HG02610 (cell line): ENCODE measurements at regions not wholly inside any gene's neighbourhood (a gene's known extent, or its start where the extent isn't known, plus 50 kb on each side); places are given as distances from the start of the nearest gene placed in this dataset.

Source experiments
- ATAC-seq: cut with Tn5 transposase; IDR thresholded peaks from one replicate; pipeline ENCODE4 v1.9.1; 2021; ENCODE audit warnings: mild to moderate bottlenecking, moderate library complexity; ENCODE audit not compliant: unreplicated experiment

DNA sequence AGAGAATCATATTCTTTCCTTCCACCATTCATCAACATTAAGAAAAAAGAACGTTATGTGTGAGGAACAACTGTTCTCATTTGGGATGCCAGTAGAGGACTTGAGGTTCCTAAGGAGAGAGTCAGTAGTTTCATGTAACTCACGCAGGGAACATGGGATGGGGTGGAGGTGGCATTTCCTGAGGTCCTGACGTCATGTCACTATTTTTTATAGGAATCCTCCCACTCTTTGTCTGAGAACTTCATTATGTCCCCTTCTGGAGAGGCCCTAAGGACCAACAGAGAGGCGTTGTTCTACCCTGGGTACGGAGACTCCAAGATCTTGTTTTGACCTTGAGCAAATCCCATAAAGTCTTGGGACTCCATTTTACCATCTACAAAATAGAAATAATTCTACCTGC lies 211.7 kb upstream of the SOX9 start:
- ATAC-seq = no peak

DNA sequence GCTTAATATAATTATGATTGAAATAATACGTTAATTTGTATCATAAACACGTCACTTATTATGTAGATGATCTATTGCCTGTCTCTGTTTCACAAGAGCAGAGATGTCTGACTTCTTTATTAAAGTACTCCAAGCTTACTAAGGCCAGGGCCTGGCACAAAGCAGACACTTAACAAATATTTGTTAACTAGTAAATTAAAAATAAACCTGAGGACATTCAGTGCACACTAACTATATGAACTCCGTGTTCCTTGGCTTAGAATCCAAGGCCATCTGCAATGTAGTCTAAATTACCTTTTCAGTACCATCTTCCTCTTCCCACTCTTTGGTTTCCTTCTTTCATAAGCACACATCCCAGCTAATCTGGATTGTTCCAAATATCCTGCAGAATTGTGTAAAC lies 210.8 kb upstream of the SOX9 start:
- no peak for ATAC-seq

DNA sequence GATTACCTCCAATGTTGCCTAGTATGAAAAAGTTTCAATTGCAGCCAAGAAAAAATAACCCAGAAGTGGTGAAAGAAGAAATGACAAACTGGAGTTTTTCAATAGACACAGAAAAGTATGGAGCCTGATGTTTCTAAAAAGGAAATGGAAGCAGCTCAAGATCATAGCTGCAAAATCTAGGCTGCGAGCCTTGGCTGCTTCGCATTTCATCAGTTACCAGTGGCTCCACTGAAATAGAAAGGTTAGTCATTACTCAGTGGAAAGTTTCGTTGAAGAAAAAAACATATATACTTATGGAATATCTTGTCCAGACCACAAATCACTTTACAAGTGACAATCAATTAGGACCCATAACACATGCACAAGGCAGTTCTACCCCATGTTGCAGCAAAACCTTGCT lies 206.8 kb upstream of the SOX9 start:
- ATAC-seq = no peak

DNA sequence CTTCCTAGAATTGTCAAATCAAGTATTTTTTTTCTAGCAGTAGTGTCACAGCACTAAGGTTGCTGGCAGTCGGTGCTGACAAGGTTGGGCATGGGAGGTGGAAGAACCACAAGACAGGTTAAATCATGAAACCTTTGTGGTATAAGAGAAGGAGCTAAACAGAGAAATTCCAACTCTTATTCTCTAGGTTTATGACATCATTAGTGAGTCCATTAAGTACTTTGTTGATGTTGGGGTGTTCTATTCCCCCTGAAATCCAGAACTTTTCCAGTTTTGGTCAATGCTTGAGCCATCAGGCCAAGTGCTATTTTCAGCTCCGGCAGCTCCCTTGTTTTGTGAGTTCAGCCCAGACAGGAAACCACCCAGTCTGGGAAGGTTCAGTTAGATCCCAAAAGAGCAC lies 206.0 kb upstream of the SOX9 start:
- ATAC-seq = no peak

GRCh38 chr17:71917715-71918114 lies 203.1 kb upstream of the SOX9 start:
- no peak for ATAC-seq

GRCh38 chr17:71919186-71919585 lies 201.6 kb upstream of the SOX9 start:
- ATAC-seq = no peak

DNA sequence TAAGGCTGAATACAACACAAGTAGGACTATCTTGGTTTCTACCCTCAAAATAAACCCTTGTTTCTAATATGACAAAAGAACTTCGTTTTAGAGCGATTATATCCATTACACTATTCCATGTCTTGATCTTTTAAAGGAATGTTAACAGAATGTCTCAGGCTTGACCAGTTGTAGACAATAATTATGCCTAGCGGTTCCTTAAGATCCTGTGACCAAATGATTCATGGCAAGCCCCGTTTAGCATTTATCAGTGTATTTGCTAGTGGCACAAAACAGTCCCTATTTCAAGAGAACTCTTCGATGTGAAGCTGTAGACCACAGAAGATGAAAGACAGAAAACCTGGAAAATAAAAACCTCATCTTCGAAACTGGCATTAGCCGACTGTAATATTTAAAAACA lies 200.9 kb upstream of the SOX9 start:
- no peak for ATAC-seq

- ATAC-seq = no peak
Measured at GRCh38 chr17:71921796-71922195, 199.0 kb upstream of the SOX9 start.

DNA sequence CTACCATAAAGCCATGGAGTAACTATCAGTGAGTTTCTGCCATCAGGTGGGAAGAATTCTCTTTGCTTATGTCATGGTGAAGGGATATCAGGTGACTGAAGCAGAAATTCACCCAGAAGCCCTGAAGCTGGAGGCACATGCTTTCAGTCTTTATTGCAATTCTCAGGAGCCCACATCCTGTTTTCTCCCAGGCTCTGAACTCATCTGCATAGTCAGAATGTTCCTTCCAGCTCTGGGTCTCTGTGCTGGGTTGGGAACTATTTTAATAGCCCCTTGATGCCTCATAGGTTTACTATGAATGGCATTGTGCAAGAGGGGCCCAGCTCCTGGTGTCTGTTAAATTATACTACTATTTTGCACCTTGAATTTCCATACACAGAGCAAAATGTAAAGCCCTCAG lies 198.4 kb upstream of the SOX9 start:
- ATAC-seq = no peak

GRCh38 chr17:71926746-71927398 lies 193.9 kb upstream of the SOX9 start:
- no peak for ATAC-seq

DNA sequence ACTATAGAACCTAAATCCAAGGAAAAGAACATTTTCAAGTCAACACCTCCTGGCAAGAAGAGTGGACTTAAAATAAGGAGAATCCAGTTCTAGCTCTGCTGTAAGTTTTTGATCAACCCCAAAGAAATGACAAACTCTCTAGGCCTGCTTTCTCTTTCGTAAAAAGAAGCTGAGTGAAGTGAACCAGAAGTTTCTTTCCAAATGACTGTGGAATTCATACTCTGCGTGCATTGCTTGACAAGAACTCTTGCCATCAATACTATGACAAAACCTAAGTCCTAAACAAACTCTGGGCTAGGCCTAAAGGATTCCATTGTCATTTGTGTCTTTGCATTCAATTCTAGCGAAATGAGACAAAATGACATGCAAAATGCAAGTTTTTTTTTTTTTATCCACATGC lies 187.5 kb upstream of the SOX9 start:
- no peak for ATAC-seq

GRCh38 chr17:71934520-71934919 lies 186.3 kb upstream of the SOX9 start:
- ATAC-seq = no peak

- no peak for ATAC-seq
Measured at GRCh38 chr17:71935341-71935740, 185.5 kb upstream of the SOX9 start.

- ATAC-seq = no peak
Measured at GRCh38 chr17:71936977-71937376, 183.8 kb upstream of the SOX9 start.

DNA sequence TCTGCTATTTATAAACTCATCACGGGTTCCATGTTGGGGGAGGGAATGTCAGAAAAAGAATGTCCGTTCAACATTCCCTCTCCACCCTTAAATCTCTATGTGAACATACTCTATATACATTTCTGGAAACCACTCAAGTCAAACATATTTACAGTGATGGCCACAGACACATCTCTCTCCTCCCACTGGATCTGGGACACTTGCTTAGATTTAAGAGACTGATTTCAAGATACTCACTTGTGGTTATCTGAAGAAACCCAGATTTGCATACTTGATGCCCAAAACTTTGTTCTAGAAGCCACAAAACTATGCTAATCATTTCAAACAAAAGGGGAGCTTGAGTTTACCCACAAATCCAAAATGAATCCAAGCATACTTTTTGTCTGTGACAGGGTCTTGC lies 182.9 kb upstream of the SOX9 start:
- ATAC-seq = no peak

GRCh38 chr17:71938340-71939010 lies 182.3 kb upstream of the SOX9 start:
- ATAC-seq = no peak

DNA sequence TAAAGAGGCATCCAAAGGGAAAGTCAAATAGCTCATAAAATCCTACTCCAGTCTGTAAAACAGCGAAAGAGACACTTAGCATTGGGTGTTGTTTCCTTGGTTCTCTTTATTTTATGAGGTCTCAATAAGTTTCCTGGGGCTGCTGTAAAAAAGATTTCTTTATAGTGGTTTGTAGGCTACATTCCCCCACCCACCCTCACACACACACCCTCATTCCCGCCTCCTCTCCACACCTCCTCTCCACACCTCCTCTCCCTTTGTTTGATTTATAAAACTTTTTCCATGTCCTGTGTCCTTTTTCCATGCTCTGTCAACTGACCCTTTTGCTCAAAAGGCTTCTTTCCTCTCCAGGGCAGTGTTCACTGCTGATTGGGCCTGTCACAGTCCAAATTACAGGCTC lies 178.9 kb upstream of the SOX9 start:
- ATAC-seq = no peak

DNA sequence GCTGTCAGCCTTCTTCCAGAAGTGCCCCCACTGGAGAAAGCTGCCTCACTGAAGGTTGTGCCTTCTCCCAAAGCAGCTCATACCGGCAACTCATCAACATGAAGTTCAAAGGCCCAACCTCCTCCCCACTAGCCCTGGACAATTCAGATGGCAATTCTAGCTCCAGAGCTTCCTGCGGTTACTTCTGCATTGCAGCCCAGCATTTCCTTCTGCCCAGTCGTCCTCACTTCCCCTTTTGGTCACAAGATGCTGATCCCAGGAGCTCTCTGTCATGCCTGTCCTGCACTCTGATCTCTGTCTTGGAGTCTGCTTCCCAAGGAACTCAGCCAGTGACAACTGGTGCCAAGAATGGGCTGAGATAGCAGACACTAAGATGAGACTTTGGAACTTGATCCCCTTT lies 178.2 kb upstream of the SOX9 start:
- no peak for ATAC-seq

DNA sequence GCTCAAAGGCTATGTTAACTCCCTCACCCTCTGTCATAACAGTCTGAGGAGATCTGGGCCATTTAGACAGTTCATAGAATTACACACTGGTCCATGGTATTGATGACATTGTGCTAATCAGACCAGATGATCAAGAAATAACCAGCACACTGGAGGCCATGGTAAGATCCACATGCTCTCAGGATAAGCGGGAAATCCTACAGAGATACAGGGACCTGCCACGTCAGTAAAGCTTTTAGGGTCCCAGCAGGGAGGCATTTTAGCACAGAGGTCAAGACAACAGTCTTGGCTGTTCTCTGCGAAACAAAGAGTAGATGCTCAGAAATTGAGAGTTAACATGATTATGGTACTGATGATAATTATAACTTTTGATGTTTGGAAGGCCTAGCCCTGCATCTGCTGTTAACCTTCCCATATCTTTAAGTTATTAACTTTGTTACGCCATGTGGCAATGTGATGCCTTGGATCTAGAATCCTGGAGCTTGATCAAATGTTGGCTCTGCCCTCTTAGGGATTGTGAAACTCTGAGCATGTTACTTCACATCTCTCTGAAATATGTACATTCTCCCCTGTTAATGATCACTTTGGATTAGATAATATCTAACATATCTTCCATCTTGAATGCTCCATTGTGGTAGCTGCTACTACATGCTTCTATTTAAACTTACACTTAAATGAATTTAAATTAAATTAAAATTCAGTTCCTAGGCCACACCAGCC lies 172.0 kb upstream of the SOX9 start:
- no peak for ATAC-seq

DNA sequence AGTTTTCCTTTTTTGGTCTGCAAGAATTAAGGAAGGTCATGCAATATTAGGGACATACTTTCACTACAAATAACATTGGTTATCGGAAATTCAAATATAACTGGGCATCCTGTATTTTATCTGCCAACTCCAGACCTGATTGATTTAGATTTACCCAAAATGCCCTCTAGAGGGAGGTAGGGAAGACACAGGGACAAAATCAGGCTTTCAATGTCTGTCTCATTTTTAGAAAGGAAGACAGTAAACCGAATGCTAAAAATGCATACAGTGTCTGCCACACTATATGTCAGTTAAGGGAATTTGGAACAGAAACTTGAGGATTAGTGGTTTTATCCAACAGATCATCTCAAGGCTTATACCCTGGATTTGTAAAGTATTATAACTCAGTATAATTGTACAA lies 161.7 kb upstream of the SOX9 start:
- ATAC-seq = no peak

- no peak for ATAC-seq
Measured at GRCh38 chr17:71963351-71963750, 157.5 kb upstream of the SOX9 start.

- ATAC-seq = no peak
Measured at GRCh38 chr17:71963791-71964190, 157.0 kb upstream of the SOX9 start.
